Panc1 (cell line): ENCODE measurements at regions not wholly inside any gene's neighbourhood (a gene's known extent, or its start where the extent isn't known, plus 50 kb on each side); places are given as distances from the start of the nearest gene placed in this dataset.
"Not testable (repeated sequence)": the region's sequence is repeated elsewhere in the genome, so short reads cannot be mapped to it uniquely, and the experiment has no call there.

ENCODE experiments used
- ATAC-seq: fragments of 200-7000 bp; cut with Tn5 transposase; 2 replicates; pipeline ENCODE4 v1.9.1; 2020; ENCODE audit warnings: mild to moderate bottlenecking, moderate library complexity
- BruUV-seq: library from RNA; stranded (reverse); fragments of 400-500 nt; replicated peaks from 2 replicates; lab custom pipeline; 2021; lab: Mats Ljungman, UMichigan
- CTCF ChIA-PET: fragments of 300-600 bp; sonication (Branson Sonifier 250); formaldehyde crosslinking; loops from one replicate; lab custom pipeline; 2022; ENCODE audit warnings: antibody characterized with exemption; lab: Charles Lee
- POLR2A ChIA-PET: fragments of 300-600 bp; sonication (Branson Sonifier 250); formaldehyde crosslinking; loops from one replicate; lab custom pipeline; 2022; ENCODE audit warnings: antibody characterized with exemption; lab: Charles Lee
- DNase-seq: peaks from one replicate; pipeline ENCODE4 v3.0.0-alpha.2; 2010; ENCODE audit warnings: low read depth, low spot score
- H3K27ac ChIP-seq: 2 replicates; pipeline ENCODE4 v1.5.1; 2011; ENCODE audit warnings: mild to moderate bottlenecking, low read length, inconsistent platforms
- H3K27me3 ChIP-seq: fragments of 200-500 bp; sonication (Bioruptor generic); 2 replicates; pipeline ENCODE4 v1.6.0; 2014; ENCODE audit warnings: low read length, inconsistent platforms; ENCODE audit not compliant: control insufficient read depth, insufficient read depth
- H3K36me3 ChIP-seq: fragments of 200-500 bp; sonication (Bioruptor generic); 2 replicates; pipeline ENCODE4 v1.5.1; 2014; ENCODE audit warnings: inconsistent platforms, mild to moderate bottlenecking, low read length, moderate library complexity; ENCODE audit not compliant: control insufficient read depth, insufficient read depth
- H3K4me1 ChIP-seq: 2 replicates; pipeline ENCODE4 v1.5.1; 2011; ENCODE audit warnings: inconsistent platforms, mild to moderate bottlenecking, low read length, moderate library complexity; ENCODE audit not compliant: control insufficient read depth, insufficient read depth
- H3K4me3 ChIP-seq, 2 experiments: 2 replicates each; pipeline ENCODE4 v1.5.1; 2011 to 2012; ENCODE audit warnings: low read depth in 2 of 2, low read length in 2 of 2, mild to moderate bottlenecking in 2 of 2, inconsistent platforms in 1 of 2, moderate library complexity in 1 of 2
- H3K9me3 ChIP-seq: fragments of 200-500 bp; sonication (Bioruptor generic); 2 replicates; pipeline ENCODE4 v1.5.1; 2014; ENCODE audit warnings: low read depth, mild to moderate bottlenecking, inconsistent platforms, low read length, moderate library complexity; ENCODE audit not compliant: control insufficient read depth, insufficient read depth
- POLR2AphosphoS5 ChIP-seq: IDR thresholded peaks from 2 replicates; pipeline ENCODE4 v1.6.1; 2012; ENCODE audit warnings: mild to moderate bottlenecking, low read depth, low read length, moderate library complexity
- SIN3A ChIP-seq: IDR thresholded peaks from 2 replicates; pipeline ENCODE4 v1.6.1; 2012; ENCODE audit warnings: low read depth, mild to moderate bottlenecking, low read length, moderate library complexity, borderline replicate concordance; ENCODE audit not compliant: insufficient read depth
- TCF7L2 ChIP-seq: IDR thresholded peaks from 2 replicates; pipeline ENCODE4 v1.6.1; 2011; ENCODE audit warnings: mild to moderate bottlenecking, low read depth, low read length, inconsistent platforms
- in situ Hi-C: cut with HindIII; loops from 2 replicates; pipeline ENCODE4 v1.10.0; 2016; ENCODE audit warnings: low sequenced_read_pairs, low pct_unique_long_range_greater_than_20kb
- intact Hi-C: fragments of 100-400 bp; cut with micrococcal nuclease; formaldehyde crosslinking; loops from one replicate; pipeline ENCODE4 v1.10.0; 2022; ENCODE audit not compliant: unreplicated experiment
- TF ChIP-seq, protein P1 (sequence below), 2 experiments: IDR thresholded peaks; 2 replicates each; pipeline ENCODE4 v1.6.1; 2011 to 2012; ENCODE audit warnings: low read depth in 2 of 2, control low read depth in 1 of 2, low read length in 1 of 2, mild to moderate bottlenecking in 1 of 2, moderate library complexity in 1 of 2; ENCODE audit not compliant: insufficient read depth in 1 of 2
- TF ChIP-seq, protein P2 (sequence below): fragments of 450-650 bp; IDR thresholded peaks from 2 replicates; pipeline ENCODE4 v1.5.1; 2017; ENCODE audit warnings: mild to moderate bottlenecking

DNA sequence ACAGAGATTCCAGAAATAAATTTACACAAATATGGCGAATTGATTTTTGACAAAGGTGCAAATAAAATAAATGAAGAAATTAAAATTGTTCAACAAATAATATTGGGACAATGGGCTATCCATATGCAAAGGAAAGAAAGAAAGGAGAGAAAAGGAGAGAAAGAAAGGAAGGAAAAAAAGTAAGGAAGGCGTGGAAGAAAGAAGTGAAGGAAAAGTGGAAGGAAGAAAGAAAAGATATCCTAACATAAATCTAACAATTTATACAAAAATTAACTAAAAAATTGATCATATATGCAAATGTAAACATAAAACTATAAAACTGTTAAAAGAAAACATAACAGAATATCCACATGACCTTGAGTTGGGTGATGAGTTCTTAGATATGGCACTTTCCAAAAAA, 78.7 kb upstream of the ZNF184 start:
- intact Hi-C loops (no loop called here), in situ Hi-C loops (no loop called here)
- Histone ChIP-seq H3K4me1 (peaks cover 6% of the 10 kb centered on the region), H3K4me3 (no peak overlapping the region; a peak in 1 of 4 replicates), H3K36me3 (no peaks in the 10 kb centered on the region), H3K9me3 (no peaks in the 10 kb centered on the region), H3K27ac (no peak overlapping the region), H3K27me3 (peaks cover 2% of the 10 kb centered on the region; the same call in 1 of the 2 replicates)
- TF ChIP-seq POLR2AphosphoS5 (no peak), TCF7L2 (no peak)
- TF ChIP-seq, protein P1, sequence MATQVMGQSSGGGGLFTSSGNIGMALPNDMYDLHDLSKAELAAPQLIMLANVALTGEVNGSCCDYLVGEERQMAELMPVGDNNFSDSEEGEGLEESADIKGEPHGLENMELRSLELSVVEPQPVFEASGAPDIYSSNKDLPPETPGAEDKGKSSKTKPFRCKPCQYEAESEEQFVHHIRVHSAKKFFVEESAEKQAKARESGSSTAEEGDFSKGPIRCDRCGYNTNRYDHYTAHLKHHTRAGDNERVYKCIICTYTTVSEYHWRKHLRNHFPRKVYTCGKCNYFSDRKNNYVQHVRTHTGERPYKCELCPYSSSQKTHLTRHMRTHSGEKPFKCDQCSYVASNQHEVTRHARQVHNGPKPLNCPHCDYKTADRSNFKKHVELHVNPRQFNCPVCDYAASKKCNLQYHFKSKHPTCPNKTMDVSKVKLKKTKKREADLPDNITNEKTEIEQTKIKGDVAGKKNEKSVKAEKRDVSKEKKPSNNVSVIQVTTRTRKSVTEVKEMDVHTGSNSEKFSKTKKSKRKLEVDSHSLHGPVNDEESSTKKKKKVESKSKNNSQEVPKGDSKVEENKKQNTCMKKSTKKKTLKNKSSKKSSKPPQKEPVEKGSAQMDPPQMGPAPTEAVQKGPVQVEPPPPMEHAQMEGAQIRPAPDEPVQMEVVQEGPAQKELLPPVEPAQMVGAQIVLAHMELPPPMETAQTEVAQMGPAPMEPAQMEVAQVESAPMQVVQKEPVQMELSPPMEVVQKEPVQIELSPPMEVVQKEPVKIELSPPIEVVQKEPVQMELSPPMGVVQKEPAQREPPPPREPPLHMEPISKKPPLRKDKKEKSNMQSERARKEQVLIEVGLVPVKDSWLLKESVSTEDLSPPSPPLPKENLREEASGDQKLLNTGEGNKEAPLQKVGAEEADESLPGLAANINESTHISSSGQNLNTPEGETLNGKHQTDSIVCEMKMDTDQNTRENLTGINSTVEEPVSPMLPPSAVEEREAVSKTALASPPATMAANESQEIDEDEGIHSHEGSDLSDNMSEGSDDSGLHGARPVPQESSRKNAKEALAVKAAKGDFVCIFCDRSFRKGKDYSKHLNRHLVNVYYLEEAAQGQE (IDR thresholded peaks at IDR 0.05; ENCODE audit: insufficient read depth in 1 of 2, low read depth in 2 of 2, low read length in 1 of 2), result no peak
- BruUV-seq, result no TSS peak
- ChIA-PET CTCF (no interaction called here), POLR2A (no interaction called here)
- no peak for ATAC-seq
- no peak for DNase-seq

DNA sequence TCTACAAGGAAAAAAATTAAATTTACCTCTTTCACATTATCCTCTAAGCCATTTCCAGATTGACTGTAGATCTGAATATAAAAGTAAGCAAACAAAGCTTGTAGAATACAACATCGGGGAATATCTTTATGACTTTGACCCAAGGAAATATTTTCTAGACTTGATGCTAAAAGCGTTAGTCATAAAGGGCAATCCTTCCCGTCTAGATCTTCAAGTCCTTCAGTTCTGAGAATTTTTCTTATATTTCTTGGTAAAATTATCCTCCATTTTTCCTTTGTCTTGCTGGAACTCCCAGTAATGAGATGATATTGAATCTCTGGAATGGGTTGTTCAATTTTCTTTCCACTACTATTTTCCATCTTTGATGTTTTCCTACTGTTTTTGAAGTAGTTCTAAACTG, 77.8 kb upstream of the ZNF184 start:
- no peak overlapping the region for H3K27ac ChIP-seq
- H3K4me1 ChIP-seq, result peaks cover 14% of the 10 kb centered on the region
- no peaks in the 10 kb centered on the region for H3K9me3 ChIP-seq
- intact Hi-C loops (no loop called here), in situ Hi-C loops (no loop called here)
- ChIA-PET CTCF (no interaction called here), POLR2A (no interaction called here)
- no TSS peak for BruUV-seq
- DNase-seq (no peak), ATAC-seq (no peak)
- H3K27me3 ChIP-seq, result peaks cover 2% of the 10 kb centered on the region; the same call in 1 of the 2 replicates
- H3K4me3 ChIP-seq, result no peak overlapping the region
- H3K36me3 ChIP-seq, result no peaks in the 10 kb centered on the region
- TF ChIP-seq TCF7L2, result no peak
- TF ChIP-seq SIN3A, result no peak
- TF ChIP-seq, protein P2, sequence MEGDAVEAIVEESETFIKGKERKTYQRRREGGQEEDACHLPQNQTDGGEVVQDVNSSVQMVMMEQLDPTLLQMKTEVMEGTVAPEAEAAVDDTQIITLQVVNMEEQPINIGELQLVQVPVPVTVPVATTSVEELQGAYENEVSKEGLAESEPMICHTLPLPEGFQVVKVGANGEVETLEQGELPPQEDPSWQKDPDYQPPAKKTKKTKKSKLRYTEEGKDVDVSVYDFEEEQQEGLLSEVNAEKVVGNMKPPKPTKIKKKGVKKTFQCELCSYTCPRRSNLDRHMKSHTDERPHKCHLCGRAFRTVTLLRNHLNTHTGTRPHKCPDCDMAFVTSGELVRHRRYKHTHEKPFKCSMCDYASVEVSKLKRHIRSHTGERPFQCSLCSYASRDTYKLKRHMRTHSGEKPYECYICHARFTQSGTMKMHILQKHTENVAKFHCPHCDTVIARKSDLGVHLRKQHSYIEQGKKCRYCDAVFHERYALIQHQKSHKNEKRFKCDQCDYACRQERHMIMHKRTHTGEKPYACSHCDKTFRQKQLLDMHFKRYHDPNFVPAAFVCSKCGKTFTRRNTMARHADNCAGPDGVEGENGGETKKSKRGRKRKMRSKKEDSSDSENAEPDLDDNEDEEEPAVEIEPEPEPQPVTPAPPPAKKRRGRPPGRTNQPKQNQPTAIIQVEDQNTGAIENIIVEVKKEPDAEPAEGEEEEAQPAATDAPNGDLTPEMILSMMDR, result no peak
- no peak for TF ChIP-seq POLR2AphosphoS5
- TF ChIP-seq, protein P1 (IDR thresholded peaks at IDR 0.05; ENCODE audit: insufficient read depth in 1 of 2, low read depth in 2 of 2, low read length in 1 of 2), result no peak

DNA sequence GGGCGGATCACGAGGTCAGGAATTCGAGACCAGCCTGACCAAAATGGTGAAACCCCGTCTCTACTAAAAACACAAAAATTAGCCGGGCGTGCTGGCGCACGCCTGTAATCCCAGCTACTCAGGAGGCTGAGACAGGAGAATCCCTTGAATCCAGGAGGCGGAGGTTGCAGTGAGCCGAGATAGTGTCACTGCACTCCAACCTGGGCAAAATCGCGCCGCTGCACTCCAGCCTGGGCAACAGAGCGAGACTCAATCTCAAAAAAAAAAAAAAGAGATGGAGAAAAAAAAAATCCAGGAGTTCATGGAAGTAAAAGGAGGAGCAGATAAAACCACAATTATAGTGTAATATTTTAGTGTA, 76.3 kb upstream of the ZNF184 start:
- POLR2A ChIA-PET, BruUV-seq, CTCF ChIA-PET, DNase-seq, H3K9me3 ChIP-seq, H3K27me3 ChIP-seq, H3K36me3 ChIP-seq, in situ Hi-C loops, ATAC-seq: not testable (repeated sequence)
- intact Hi-C loops, result loop anchor here (5.0 kb wide), 1 partner anchor 43 kb away; no protein-coding TSS in a partner anchor
- Histone ChIP-seq H3K4me1 (peaks cover 14% of the 10 kb centered on the region), H3K4me3 (peak overlapping the region; percentile 61 to 87), H3K27ac (0 out of 2 replicates have a peak overlapping the region, but pooled peaks have one; percentile 6)
